ENCODE measurements at regions not wholly inside any gene's neighbourhood (a gene's known extent, or its start where the extent isn't known, plus 50 kb on each side); places are given as distances from the start of the nearest gene placed in this dataset.
"Not testable (repeated sequence)": the region's sequence is repeated elsewhere in the genome, so short reads cannot be mapped to it uniquely, and the experiment has no call there.

DNA sequence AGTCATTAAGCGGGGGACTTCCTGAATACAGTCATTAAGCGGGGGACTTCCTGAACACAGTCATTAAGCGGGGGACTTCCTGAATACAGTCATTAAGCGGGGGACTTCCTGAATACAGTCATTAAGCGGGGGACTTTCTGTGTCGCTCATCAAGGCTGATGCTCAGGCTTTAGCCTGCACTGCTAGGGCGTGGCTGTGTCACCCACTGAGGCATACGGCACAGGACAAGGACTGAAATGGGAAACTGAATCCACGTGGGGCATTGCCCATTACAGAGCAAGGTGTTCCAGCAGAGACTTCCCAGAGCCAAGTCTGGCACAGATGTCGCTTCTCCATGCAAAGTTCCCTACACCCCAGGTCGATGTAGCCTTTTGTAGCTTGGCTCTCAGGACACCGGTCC lies 89.9 kb upstream of the FRMD1 start:
- H3K14ac ChIP-seq (replicated peaks; ENCODE audit: low read depth, low read length); H3K18ac ChIP-seq (ENCODE audit: low read depth, low read length); H3K4me1 ChIP-seq (ENCODE audit: control insufficient read depth, insufficient read depth, low read length); H2BK15ac ChIP-seq (ENCODE audit: low read depth, low read length); in situ Hi-C loops (cut with MboI; ENCODE audit: low sequenced_read_pairs); H3K56ac ChIP-seq (ENCODE audit: extremely low read depth, insufficient read depth, low read length); H3K9me1 ChIP-seq (ENCODE audit: insufficient read depth, low read length); H3K9ac ChIP-seq (ENCODE audit: low read depth, low read length); H3K9me3 ChIP-seq (ENCODE audit: control insufficient read depth, insufficient read depth, low read length); H2AFZ ChIP-seq (replicated peaks; ENCODE audit: low read length, poor library complexity); ATAC-seq (ENCODE audit: low read depth); H3K27me3 ChIP-seq (ENCODE audit: control insufficient read depth, insufficient read depth, low read length); H3K79me1 ChIP-seq (ENCODE audit: low read depth in 1 of 2, low read length in 2 of 2); DNase-seq; H4K91ac ChIP-seq (ENCODE audit: insufficient read depth, low read depth, low read length); intact Hi-C loops (cut with micrococcal nuclease); H4K5ac ChIP-seq (ENCODE audit: low read depth, low read length); H2BK5ac ChIP-seq (ENCODE audit: low read depth, low read length, poor library complexity, severe bottlenecking); H3K4ac ChIP-seq (ENCODE audit: low read depth, low read length); H3K23ac ChIP-seq (ENCODE audit: low read depth, low read length); H4K8ac ChIP-seq (ENCODE audit: low read depth in 2 of 2, low read length in 2 of 2); H3K36me3 ChIP-seq (ENCODE audit: control insufficient read depth, insufficient read depth, low read length); H3K27ac ChIP-seq (ENCODE audit: insufficient read depth, low read length); H2AK9ac ChIP-seq (replicated peaks; ENCODE audit: low read depth, low read length, poor library complexity); dilution Hi-C loops (cut with HindIII; ENCODE audit: low sequenced_read_pairs, unreplicated experiment); H2BK120ac ChIP-seq (ENCODE audit: low read depth, low read length); CTCF ChIA-PET; BruUV-seq (replicated peaks); H2BK20ac ChIP-seq (ENCODE audit: low read depth, low read length); POLR2A ChIA-PET (ENCODE audit: unreplicated experiment); H4K20me1 ChIP-seq (ENCODE audit: insufficient read depth, low read length); H3K4me3 ChIP-seq (ENCODE audit: insufficient read depth, low read depth, low read length); H3K4me2 ChIP-seq (ENCODE audit: low read depth, low read length); H2AK5ac ChIP-seq (ENCODE audit: low read depth, low read length): not testable (repeated sequence)
- WGBS, 2 experiments (ENCODE audit: extremely low coverage in 2 of 2, insufficient read length in 1 of 2), result 87% methylated on average over 4 of the region's 12 CpGs; no CpG with 5 or more reads in 1 of the 2 experiments

DNA sequence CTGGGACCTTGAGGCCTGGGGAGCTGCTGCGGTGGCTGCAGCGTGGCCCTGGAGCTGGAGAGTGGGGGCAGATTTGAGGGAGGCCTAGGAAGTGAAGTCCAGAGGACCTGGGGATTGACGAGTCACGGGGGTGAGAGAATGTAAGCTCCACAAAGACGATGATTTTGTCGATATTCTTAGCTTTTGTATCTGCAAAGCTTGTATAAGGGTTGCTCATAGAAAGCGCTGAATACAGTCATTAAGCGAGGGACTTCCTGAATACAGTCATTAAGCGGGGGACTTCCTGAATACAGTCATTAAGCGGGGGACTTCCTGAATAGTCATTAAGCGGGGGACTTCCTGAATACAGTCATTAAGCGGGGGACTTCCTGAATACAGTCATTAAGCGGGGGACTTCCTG lies 89.3 kb upstream of the FRMD1 start:
- H2BK20ac ChIP-seq (ENCODE audit: low read depth, low read length); H3K14ac ChIP-seq (replicated peaks; ENCODE audit: low read depth, low read length); H3K36me3 ChIP-seq (ENCODE audit: control insufficient read depth, insufficient read depth, low read length); H2BK5ac ChIP-seq (ENCODE audit: low read depth, low read length, poor library complexity, severe bottlenecking); H3K79me1 ChIP-seq (ENCODE audit: low read depth in 1 of 2, low read length in 2 of 2); H2BK120ac ChIP-seq (ENCODE audit: low read depth, low read length); H2AK9ac ChIP-seq (replicated peaks; ENCODE audit: low read depth, low read length, poor library complexity); H4K91ac ChIP-seq (ENCODE audit: insufficient read depth, low read depth, low read length); intact Hi-C loops (cut with micrococcal nuclease); H3K56ac ChIP-seq (ENCODE audit: extremely low read depth, insufficient read depth, low read length); H3K27me3 ChIP-seq (ENCODE audit: control insufficient read depth, insufficient read depth, low read length); H2AFZ ChIP-seq (replicated peaks; ENCODE audit: low read length, poor library complexity); H3K4me1 ChIP-seq (ENCODE audit: control insufficient read depth, insufficient read depth, low read length); H4K8ac ChIP-seq (ENCODE audit: low read depth in 2 of 2, low read length in 2 of 2); H4K20me1 ChIP-seq (ENCODE audit: insufficient read depth, low read length); DNase-seq; H3K4me3 ChIP-seq (ENCODE audit: insufficient read depth, low read depth, low read length); H2BK15ac ChIP-seq (ENCODE audit: low read depth, low read length); H3K18ac ChIP-seq (ENCODE audit: low read depth, low read length); CTCF ChIA-PET; POLR2A ChIA-PET (ENCODE audit: unreplicated experiment); H3K23ac ChIP-seq (ENCODE audit: low read depth, low read length); H3K4me2 ChIP-seq (ENCODE audit: low read depth, low read length); H4K5ac ChIP-seq (ENCODE audit: low read depth, low read length); H3K9me1 ChIP-seq (ENCODE audit: insufficient read depth, low read length); in situ Hi-C loops (cut with MboI; ENCODE audit: low sequenced_read_pairs); H3K27ac ChIP-seq (ENCODE audit: insufficient read depth, low read length); H3K9me3 ChIP-seq (ENCODE audit: control insufficient read depth, insufficient read depth, low read length); H3K4ac ChIP-seq (ENCODE audit: low read depth, low read length); H2AK5ac ChIP-seq (ENCODE audit: low read depth, low read length); BruUV-seq (replicated peaks); dilution Hi-C loops (cut with HindIII; ENCODE audit: low sequenced_read_pairs, unreplicated experiment); ATAC-seq (ENCODE audit: low read depth); H3K9ac ChIP-seq (ENCODE audit: low read depth, low read length): not testable (repeated sequence)
- WGBS, 2 experiments (ENCODE audit: extremely low coverage in 2 of 2, insufficient read length in 1 of 2), result 94% methylated on average over 5 of the region's 13 CpGs; no CpG with 5 or more reads in 1 of the 2 experiments

Data from IMR-90 (cell line).